ENCODE measurements at regions not wholly inside any gene's neighbourhood (a gene's known extent, or its start where the extent isn't known, plus 50 kb on each side); places are given as distances from the start of the nearest gene placed in this dataset.
"Not testable (repeated sequence)": the region's sequence is repeated elsewhere in the genome, so short reads cannot be mapped to it uniquely, and the experiment has no call there.

DNA sequence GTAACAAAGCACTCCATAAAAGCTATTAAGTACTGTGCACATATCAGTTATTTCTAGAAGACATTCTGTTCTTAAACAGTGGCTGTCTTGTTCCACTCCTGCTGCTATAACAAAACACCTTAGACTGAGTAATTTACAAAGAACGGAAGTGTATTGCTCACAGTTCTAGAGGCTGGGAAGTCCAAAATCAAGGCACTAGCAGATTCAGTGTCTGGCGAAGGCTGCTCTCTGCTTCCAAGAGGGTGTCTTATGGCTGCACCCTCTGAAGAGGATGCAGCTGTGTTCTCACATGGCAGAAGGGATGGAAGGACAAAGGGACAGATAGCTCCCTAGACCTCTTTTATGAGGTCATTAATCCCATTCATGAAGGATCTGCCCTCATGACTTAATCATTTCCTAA, 424.2 kb upstream of the ZMIZ1 start:
- no peak for DNase-seq (ENCODE audit: low read depth in 2 of 2)

DNA sequence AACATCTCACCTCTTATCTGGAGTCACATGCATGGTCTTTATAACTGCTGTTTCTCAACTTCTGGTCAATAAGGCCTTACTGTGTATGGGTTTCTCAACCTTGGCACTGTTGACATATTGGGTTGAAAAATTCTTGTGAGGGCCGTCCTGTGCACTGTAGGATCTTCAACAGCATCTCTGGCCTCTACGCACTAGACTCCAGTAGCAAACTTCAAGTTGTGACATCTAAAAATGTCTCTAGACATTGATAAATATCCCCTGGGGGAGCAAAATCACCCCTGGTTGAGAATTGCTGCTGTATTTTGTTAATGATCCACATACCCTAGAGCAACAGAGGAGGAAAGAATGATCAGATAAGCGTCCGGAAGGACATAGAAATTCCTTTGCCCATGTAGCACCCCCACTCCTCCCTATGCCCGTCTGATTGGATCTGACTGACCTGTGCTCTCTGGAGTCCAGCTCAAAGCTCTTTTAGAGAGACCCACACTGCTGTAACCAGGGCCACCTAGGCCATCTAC, 423.5 kb upstream of the ZMIZ1 start:
- DNase-seq (ENCODE audit: low read depth in 2 of 2), result no peak

DNA sequence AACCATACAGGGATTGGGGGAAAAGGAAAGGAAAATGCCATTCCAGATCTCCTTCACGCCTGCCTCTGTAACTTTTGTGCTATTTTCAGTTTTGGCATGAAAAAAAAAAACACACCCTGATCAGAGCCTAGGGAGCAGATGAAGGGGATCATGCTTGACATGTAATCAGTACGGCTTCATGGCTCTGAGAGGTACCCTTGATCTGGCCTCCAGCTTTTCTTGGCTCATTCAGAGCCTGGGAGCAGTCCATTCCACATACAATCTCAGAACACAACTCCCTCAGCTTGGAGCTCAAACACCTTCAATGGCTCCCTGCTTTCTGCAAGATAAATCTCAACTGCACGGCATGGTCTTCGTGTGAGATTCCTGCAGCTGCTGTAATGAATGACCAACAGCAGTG, 422.8 kb upstream of the ZMIZ1 start:
- no peak for DNase-seq (ENCODE audit: low read depth in 2 of 2)

DNA sequence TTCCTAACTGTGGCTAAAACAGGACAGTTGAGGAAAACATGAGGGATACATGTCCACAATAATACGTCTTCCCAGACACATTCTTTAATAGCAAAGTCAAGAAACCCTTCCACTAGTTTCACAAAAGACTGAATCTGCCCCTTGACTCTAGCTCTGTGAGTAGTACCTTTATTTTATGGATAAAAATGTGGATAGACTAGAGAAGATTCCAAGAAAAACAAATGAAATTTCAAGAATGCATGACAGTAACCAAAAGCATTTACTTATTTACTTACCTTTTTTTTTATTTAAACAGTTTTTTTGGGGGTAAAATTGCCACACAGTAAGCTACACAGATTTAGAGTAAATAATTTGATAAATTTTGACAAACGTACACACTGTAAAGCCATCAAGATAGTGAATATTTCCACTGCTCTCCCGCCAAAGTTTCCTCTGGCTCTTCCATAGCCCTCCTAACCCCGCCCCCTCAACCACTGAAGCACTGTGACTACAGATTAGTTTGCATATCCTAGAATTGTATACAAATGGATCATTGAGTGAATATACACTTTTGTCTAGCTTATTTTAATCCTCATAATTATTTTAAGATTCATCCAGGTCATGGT, 420.4 kb upstream of the ZMIZ1 start:
- DNase-seq (ENCODE audit: low read depth in 2 of 2), result no peak

DNA sequence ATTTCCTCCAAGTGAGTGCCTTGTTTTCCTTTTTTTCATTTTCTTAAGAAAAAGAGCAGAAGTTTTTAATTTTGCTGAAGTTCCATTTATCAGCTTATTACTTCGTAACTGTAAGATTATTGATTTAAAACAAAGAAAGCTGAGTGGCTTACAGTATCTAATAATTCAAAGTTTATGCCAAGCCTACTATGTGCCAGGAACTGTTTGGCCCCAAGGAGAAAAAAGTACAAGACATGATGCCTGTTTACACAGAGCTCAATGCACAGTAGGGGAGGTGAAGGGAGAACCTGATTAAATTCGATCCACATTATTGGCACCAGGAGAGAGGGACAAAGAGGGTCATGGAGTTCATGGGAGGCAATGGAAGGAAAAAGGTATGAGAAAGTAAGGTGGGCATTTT, 419.3 kb upstream of the ZMIZ1 start:
- no peak for DNase-seq (ENCODE audit: low read depth in 2 of 2)

DNA sequence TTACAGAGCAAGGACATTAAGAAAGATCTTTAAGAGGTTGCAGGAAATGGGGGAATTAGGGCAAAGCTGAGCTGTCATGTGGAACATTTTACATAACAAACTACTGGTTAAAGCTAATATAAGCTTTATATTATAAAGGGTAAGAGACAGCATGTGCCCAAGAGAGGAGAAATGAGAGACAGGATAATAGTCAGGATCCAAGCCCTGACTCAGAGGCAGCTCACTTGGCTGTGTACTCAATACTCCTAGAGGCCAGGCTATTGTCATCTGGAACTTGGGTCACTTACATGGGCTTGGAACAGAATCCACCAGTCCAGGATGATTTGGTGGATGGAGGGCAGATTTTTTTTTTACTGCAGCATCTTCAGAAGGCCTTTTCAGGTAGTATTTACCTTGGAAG, 418.6 kb upstream of the ZMIZ1 start:
- DNase-seq (ENCODE audit: low read depth in 2 of 2), result no peak

DNA sequence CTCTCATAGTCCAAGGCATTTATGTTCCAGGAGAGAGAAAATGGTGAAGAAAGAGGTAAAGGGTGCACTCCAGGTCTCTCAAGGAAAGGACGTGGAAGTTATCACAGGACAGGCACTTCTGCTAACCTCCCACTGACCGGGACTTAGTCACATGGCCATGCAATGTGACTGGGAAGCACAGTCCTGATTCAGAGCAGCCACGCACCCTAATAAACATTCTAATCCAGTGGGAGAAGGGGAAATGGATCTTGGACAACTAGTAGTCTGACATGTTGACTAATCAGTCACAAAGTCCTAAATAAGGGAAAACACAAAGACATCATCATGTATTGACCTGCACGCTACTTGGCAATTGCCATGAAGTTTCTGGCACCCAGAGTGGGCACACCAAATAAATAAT, 417.5 kb upstream of the ZMIZ1 start:
- DNase-seq (ENCODE audit: low read depth in 2 of 2), result no peak

DNA sequence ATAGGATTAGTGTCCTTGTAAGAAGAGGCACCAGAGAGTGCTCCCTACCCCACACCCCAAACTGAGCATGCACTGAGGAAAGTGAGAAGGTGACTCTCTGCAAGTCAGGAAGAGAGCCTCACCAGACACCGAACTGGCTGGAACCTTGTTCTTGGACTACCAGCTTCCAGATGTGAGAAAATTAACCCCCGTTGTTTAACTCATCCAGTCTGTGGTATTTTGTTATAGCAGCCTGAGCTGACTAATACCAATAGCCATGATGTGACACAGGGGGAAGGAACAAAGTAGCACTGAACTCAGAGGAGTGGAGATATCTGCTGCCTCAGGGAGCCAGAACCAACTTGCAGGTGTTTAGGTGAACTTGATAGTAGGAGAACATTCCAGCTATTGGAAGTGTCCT, 415.2 kb upstream of the ZMIZ1 start:
- DNase-seq (ENCODE audit: low read depth in 2 of 2), result no peak

DNA sequence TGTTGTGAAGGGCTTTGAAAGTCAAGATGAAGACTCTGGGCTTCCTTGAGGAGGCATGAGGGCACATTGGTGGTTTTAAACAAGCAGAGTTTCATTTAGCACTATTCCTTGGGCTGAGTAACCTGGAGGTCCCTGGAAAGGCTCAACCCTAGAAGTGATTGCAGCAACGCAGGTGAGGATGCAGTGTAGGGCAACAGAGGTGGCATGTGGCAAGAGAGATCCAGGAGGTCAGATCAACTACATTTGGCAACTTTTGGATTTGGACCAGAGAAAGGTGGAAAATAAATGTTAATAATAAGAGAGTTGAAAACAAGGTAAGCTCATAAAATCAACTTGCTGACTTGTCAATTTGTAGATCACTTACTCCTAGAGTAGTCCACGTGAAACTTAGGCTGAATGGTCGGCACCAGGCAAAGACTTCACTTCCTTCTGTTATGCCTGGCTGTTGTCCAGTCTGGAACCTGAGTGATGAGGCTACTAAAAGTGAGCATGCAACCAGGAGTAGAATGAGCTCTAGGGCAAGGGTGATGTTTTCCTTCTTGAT, 414.6 kb upstream of the ZMIZ1 start:
- DNase-seq (ENCODE audit: low read depth in 2 of 2), result no peak

DNA sequence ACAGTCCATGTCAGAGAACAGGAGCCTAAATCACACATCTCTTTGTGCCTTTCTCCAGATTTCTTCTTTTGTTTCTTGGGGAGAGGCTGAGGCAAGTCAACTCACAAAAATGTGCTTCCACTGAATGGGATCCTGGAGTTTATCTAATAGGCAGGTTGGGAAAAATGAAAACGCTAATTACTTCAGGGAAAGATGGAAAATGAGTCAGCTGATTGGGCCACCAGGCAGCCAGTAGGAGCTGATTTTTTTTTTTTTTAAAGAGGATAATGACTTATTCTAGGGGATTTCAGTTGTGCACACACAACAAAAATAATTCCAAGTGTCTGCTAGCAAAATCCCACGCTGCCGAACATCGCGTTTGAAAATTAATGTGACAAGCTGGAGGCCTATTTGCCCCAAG, 412.8 kb upstream of the ZMIZ1 start:
- DNase-seq (ENCODE audit: low read depth in 2 of 2), result no peak

DNA sequence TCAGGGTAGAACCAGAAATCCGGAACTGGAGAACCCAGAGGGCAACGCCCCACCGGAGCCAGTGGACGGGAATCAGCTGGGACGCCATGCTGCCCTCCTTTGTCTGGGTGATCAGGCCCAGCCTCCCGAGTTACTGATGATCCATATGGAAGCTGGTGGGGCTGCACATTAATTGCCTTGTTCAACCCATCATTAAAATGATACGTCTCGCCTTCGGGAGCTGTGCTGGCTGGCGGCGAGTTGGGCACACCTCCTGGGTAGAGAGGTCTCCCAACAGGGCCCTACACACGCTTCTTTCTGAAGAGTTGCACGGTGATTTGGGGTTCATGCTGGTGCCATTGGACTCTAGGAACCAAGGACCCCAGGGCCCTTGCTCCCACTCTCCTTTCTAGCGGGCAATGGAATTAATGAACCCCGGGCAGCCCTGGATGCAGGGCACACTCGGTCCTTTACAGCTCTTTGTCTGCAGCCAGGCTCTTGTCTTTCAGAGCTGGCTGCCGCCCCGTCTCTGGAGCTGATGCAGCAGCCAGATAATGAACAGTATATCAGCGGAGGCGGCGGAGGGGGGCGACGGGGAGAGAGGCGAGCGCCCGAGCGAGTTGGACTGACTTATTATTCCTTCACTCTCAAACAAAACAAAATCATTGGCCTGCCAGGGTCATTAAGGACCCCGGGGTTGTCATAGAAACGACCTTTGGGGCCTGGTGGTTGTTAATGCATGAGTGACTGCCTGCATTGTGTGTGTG, 412.2 kb upstream of the ZMIZ1 start:
- DNase-seq (ENCODE audit: low read depth in 2 of 2), result no peak

DNA sequence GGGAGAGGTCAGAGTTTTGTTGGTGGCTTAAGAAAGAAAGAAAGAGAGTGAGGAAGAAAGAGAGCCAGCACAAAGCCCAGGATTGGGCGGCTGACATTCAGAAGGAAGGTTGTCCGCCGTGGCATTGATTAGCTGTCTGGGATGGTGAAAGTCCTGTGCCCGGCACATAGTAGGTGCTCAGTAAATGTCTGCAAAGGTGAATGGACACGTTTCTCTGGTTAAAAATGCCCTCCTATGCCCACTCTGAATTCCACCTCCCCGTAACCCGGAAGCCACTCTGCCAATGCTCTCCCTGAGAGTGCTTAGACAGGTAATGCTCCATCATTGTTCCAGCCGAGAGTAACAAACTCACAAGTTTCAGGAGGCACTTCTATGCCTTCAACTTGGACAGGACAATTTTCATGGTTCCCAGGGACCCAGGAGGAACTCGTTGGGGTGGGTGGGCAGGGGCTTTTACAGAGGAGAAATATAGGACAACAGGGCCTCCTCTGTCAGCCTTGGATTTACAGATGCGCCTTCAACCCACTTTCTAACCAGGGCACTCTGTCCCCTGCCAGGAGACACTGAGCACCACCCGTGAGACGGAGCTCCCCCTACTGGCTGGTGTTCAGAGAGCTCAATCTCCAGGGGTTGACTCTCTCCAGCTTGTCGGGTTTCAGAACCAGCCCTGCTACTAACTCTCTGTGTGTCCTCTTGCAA, 411.5 kb upstream of the ZMIZ1 start:
- peak; percentile 18 to 46 for DNase-seq (ENCODE audit: low read depth in 2 of 2)

DNA sequence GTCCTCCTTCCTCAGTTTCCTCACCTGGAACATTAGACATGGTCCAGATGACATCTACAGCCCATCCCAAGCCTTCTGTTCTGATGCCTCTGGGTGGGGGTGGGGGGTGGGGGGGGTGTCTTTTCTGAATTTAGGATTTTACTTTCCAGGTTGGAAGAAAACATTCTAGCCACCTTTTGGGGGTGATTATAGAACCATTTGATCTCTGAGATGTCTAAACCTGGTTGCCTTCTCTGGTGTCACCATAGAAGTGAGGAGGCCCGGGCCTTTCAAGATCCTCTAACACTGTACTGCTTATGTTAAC, 411.0 kb upstream of the ZMIZ1 start:
- DNase-seq (ENCODE audit: low read depth in 2 of 2), result no peak

DNA sequence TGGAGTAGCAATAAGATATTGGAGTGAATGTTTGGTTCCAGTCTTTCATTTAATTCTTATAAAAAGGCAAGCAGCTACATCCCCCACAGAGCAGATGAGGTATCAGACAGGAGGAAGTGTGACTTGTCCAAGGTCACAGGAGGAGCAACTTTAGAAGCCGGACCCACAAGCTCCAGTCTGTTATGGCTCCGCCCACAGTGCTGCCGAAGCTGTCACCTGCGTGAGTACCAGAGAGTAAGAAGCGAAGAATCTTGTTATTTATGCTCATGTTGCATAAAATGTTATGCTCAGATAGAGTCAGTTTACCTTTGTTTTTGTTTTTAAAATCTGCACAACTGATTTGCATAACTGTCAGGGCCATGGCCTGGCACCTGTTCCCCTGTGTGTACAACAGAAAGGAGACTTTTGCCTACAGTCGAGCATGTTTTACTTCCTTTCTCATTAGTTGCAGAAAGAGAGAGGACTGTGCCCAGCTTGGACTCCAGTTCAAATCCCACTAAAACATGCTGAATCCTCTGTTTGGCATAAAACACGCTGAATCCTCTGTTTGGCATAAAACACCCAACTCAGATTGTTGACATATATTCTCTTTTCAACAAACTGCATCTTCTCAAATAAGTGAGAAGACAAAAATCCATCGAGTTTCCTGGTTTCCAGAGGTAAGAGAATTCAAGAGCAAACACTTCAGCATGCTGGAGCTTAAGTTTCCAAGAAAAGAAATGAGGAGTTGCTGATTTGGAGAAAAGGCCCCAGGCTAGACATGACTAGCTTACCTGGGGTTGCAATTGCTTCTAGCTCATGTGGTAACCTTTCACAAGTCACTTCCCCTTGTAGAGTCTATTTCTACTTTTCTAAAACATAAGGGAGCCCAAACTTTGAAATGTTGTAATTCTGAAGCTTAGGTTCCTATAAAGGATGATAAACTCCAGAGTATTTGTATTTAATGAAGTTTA, 409.8 kb upstream of the ZMIZ1 start:
- DNase-seq (ENCODE audit: low read depth in 2 of 2), result no peak

DNA sequence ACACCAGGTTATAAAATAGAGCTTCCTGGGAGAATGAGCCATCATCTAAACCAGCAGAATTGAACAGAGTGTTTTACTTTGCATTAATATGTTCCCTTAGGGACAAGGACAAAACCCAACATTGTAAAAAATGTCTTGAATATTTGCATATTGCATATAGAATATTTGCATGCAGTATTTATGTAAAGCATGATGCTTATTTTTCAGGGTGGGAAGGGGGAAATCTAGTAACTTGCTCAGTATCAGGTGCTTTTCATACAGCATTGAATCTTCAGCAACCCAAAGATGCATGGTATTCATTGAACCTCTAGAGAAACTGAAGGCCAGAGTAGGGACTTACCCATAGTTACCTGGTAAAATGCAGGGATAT, 409.2 kb upstream of the ZMIZ1 start:
- no peak for DNase-seq (ENCODE audit: low read depth in 2 of 2)

DNA sequence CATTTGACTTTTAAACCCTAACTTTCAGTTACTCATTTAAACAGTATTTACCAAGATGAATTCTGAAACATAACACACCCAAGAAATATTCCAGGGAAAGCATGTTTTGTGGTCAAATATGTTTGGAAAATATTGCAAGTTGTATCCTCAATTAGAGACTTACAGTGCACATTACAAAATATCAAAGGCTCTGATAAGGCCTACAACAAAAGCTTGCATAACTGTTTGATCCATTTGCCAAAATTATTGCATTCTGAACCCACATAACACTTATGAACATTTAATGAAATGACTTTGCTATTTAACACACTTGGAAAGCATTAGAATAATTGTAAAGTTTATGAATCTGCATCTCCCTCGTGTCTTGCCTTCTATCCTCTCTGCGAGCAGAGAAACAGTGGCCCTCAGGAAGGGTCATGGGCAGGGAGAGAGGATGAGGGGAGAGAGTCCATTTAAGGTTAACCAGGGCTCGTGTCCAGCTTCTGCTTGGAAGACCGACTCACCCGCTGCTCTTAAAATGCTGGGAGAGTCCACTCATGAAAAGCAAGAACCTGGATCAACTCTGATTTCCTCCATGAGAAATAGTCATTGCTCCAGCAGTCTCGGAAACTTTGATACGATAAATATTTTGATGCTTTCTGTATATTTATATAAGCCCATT, 408.2 kb upstream of the ZMIZ1 start:
- DNase-seq (ENCODE audit: low read depth in 2 of 2), result no peak

DNA sequence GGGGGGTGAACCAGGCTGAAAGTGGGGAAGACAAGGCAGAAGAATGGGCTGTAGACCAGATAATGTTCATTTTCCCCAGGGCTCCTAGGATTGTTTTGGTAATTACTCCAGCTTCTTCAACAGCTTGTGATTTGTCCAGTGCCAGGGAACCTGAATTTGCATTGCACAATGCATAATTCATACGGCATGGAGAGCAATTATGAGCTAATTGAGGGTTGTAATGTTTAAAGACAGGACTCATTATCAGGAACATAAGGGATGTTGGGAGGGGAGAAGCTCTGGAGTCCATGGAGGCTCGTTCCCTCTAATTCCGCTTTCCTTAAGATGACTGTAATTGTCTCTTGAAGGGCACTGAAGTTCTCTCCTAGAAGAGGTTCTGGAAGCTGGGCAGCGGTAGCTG, 405.0 kb upstream of the ZMIZ1 start:
- no peak for DNase-seq (ENCODE audit: low read depth in 2 of 2)

DNA sequence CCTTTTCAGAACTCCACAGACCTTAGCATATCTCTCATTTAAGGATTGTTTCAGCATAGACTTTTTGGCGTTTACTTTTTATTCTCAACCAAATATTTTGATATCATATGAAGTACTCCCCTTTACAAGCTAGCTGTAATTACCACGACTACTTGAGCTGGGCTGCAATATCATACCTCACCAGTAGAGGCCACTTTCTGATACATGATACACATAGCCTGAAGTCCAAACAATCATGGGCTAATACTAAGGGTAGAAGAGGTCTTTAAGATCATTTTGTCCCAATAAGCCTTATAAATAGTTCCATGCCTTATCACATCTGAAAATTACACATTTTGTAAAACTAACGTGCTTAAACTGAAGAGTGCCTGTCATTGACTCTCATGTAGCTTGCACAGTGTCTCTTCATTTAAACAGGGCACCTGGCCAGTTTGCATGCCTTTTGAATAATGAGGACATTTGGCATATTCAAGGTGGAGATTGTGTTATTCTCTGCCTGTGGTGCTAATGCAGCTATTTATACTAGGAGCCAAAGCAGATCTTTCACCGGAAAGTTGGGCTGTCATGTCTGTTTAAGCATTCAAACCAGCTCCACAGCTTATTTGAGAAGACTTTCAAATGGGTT, 403.7 kb upstream of the ZMIZ1 start:
- no peak for DNase-seq (ENCODE audit: low read depth in 2 of 2)

DNA sequence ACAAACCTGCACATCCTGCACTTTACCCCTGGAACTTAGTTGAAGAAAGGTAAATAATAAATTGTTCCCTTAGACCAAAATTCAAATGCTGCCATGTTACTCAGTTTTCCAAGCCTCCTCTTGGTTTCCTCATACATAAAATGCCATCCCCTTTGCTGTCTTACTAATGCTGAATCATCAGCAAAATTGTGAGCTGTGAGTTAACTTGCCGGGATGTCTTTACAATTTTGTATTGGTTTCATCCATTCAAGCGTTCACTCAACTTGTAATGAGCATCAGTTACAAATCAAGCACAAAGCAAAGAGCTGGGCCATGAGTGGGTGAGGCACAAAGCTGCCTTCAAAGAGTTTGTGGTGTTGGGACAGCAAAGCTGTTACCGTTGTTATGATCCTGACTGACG, 395.8 kb upstream of the ZMIZ1 start:
- no peak for DNase-seq (ENCODE audit: low read depth in 2 of 2)

DNA sequence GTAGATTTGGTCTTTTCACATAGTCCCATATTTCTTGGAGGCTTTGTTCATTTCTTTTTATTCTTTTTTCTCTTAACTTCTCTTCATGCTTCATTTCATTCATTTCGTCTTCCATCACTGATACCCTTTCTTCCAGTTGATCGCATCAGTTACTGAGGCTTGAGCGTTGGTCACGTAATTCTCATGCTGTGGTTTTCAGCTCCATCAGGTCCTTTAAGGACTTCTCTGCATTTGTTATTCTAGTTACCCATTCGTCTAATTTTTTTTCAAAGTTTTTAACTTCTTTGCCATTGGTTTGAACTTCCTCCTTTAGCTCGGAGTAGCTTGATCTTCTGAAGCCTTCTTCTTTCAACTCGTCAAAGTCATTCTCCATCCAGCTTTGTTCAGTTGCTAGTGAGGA, 387.6 kb upstream of the ZMIZ1 start:
- DNase-seq (ENCODE audit: low read depth in 2 of 2), result not testable (repeated sequence)

DNA sequence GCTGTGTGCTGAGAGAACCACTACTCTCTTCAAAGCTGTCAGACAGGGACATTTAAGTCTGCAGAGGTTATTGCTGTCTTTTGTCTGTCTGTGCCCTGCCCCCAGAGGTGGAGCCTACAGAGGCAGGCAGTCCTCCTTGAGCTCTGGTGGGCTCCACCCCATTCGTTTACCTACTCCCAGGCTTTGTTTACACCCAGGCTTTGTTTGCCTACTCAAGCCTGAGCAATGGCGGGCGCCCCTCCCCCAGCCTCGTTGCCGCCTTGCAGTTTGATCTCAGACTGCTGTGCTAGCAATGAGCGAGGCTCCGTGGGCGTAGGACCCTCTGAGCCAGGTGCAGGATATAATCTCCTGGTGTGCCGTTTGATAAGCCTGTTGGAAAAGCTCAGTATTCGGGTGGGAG, 386.8 kb upstream of the ZMIZ1 start:
- not testable (repeated sequence) for DNase-seq (ENCODE audit: low read depth in 2 of 2)

All from stimulated activated CD8-positive, alpha-beta memory T cell treated with anti-CD3 and anti-CD28 coated beads, Interleukin-7, amount 100 ng/mL, for 1 hour (primary cell).